Fibroblast of upper back skin (primary cell): ENCODE measurements at regions not wholly inside any gene's neighbourhood (a gene's known extent, or its start where the extent isn't known, plus 50 kb on each side); places are given as distances from the start of the nearest gene placed in this dataset.

Experiments used
- DNase-seq: peaks from one replicate; pipeline ENCODE4 v3.0.0-alpha.2; 2013

- no peak for DNase-seq
Observed at GRCh38 chr1:67619080-67619479, 65.9 kb upstream of the GADD45A start.

GRCh38 chr1:67623906-67624305, 61.1 kb upstream of the GADD45A start:
- DNase-seq = no peak

- DNase-seq = no peak
Observed at GRCh38 chr1:67624680-67625079, 60.3 kb upstream of the GADD45A start.

- peak; percentile 28 for DNase-seq
Observed at GRCh38 chr1:67626090-67626860, 58.7 kb upstream of the GADD45A start.

GRCh38 chr1:67626861-67627235, 58.2 kb upstream of the GADD45A start:
- DNase-seq = no peak

GRCh38 chr1:67627336-67627735, 57.7 kb upstream of the GADD45A start:
- no peak for DNase-seq

- no peak for DNase-seq
Observed at GRCh38 chr1:67627906-67628305, 57.1 kb upstream of the GADD45A start.

- peak; percentile 61 for DNase-seq
Observed at GRCh38 chr1:67629370-67630075, 55.5 kb upstream of the GADD45A start.

- DNase-seq = no peak
Observed at GRCh38 chr1:67630438-67631045, 54.5 kb upstream of the GADD45A start.

GRCh38 chr1:67632356-67632755, 52.6 kb upstream of the GADD45A start:
- no peak for DNase-seq

- no peak for DNase-seq
Observed at GRCh38 chr1:67632811-67633655, 52.0 kb upstream of the GADD45A start.

GRCh38 chr1:67634396-67634935, 50.5 kb upstream of the GADD45A start:
- DNase-seq = no peak

GRCh38 chr1:67635055-67635809, 49.8 kb upstream of the GADD45A start:
- no peak for DNase-seq
